H1 (cell line): ENCODE measurements at regions not wholly inside any gene's neighbourhood (a gene's known extent, or its start where the extent isn't known, plus 50 kb on each side); places are given as distances from the start of the nearest gene placed in this dataset.

Source experiments
- BACH1 ChIP-seq: IDR thresholded peaks from 2 replicates; pipeline ENCODE4 v1.6.1; 2012; ENCODE audit warnings: low read length, improper control_type of control experiment
- BRCA1 ChIP-seq: IDR thresholded peaks from 2 replicates; pipeline ENCODE4 v1.6.1; 2012; ENCODE audit warnings: low read depth, low read length, improper control_type of control experiment
- EZH2 ChIP-seq: fragments of 200-600 bp; sonication (generic); IDR thresholded peaks from 2 replicates; pipeline ENCODE4 v1.7.1; 2012; ENCODE audit warnings: low read depth, mild to moderate bottlenecking, moderate library complexity, low read length, inconsistent platforms; ENCODE audit not compliant: severe bottlenecking
- JUN ChIP-seq: IDR thresholded peaks from 2 replicates; pipeline ENCODE4 v1.6.1; 2011; ENCODE audit warnings: low read depth, mild to moderate bottlenecking, improper control_type of control experiment, low read length
- KDM5A ChIP-seq: fragments of 200-600 bp; IDR thresholded peaks from 2 replicates; pipeline ENCODE4 v1.7.1; 2012; ENCODE audit warnings: mild to moderate bottlenecking, low read length, inconsistent platforms, mixed read lengths
- POLR2AphosphoS5 ChIP-seq: IDR thresholded peaks from 2 replicates; pipeline ENCODE4 v1.6.1; 2011; ENCODE audit warnings: low read depth, low read length
- SP1 ChIP-seq: IDR thresholded peaks from 2 replicates; pipeline ENCODE4 v1.6.1; 2011; ENCODE audit warnings: low read depth, low read length
- TEAD4 ChIP-seq: IDR thresholded peaks from 2 replicates; pipeline ENCODE4 v1.6.1; 2012; ENCODE audit warnings: low read depth, low read length, inconsistent platforms, mixed read lengths
- ZNF274 ChIP-seq: IDR thresholded peaks from 2 replicates; pipeline ENCODE4 v1.7.0; 2012; ENCODE audit warnings: low read length, borderline replicate concordance; ENCODE audit errors: extremely low read depth
- TF ChIP-seq, protein P1 (sequence below), 3 experiments: IDR thresholded peaks; 1 replicate in 2 of 3; 2 replicates in 1 of 3; pipeline versions ENCODE4 v1.5.1 to v1.6.1; 2011; ENCODE audit warnings: low read length in 3 of 3, mild to moderate bottlenecking in 3 of 3, inconsistent platforms in 2 of 3, low read depth in 1 of 3, moderate library complexity in 1 of 3; ENCODE audit not compliant: insufficient read depth in 1 of 3; ENCODE audit errors: control extremely low read depth in 1 of 3
- TF ChIP-seq, protein P2 (sequence below): IDR thresholded peaks from 2 replicates; pipeline ENCODE4 v1.6.1; 2012; ENCODE audit warnings: inconsistent platforms

DNA sequence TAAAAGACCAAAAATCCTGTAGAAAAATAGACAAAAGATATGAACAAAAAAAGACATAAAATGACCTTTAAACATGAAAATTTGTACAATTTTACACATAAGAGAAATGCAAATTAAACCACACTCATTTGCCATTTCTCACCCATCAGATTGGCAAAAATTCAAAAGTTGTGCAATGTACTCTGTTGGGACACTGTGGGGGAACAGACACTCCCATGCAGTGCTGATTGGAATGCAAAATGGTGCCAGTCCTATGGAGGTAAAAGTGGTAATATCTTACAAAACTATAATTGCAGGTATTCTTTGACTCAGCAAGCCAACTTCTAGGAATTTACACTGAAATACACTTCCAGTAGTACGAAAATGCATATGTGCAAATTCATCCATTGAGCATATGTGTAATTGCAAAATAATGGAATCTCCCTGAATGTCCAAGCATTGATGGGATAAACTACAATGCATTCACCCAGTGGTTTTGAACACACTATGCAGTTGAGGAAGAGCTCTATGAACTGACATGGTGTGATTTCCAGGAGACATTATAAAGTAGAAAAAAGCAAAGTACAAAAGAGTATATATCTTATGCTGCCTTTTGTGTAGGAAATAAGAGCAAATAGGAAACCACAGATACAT is 201.8 kb upstream of the ZNF521 start:
- TF ChIP-seq JUN (no peak), BRCA1 (no peak), BACH1 (no peak), ZNF274 (no peak), KDM5A (no peak), TEAD4 (no peak), EZH2 (no peak), SP1 (no peak), POLR2AphosphoS5 (no peak)
- TF ChIP-seq, protein P1, sequence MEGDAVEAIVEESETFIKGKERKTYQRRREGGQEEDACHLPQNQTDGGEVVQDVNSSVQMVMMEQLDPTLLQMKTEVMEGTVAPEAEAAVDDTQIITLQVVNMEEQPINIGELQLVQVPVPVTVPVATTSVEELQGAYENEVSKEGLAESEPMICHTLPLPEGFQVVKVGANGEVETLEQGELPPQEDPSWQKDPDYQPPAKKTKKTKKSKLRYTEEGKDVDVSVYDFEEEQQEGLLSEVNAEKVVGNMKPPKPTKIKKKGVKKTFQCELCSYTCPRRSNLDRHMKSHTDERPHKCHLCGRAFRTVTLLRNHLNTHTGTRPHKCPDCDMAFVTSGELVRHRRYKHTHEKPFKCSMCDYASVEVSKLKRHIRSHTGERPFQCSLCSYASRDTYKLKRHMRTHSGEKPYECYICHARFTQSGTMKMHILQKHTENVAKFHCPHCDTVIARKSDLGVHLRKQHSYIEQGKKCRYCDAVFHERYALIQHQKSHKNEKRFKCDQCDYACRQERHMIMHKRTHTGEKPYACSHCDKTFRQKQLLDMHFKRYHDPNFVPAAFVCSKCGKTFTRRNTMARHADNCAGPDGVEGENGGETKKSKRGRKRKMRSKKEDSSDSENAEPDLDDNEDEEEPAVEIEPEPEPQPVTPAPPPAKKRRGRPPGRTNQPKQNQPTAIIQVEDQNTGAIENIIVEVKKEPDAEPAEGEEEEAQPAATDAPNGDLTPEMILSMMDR (IDR thresholded peaks at IDR 0.05; ENCODE audit: control extremely low read depth in 1 of 3, insufficient read depth in 1 of 3, low read depth in 1 of 3, low read length in 3 of 3), result no peak
- TF ChIP-seq, protein P2, sequence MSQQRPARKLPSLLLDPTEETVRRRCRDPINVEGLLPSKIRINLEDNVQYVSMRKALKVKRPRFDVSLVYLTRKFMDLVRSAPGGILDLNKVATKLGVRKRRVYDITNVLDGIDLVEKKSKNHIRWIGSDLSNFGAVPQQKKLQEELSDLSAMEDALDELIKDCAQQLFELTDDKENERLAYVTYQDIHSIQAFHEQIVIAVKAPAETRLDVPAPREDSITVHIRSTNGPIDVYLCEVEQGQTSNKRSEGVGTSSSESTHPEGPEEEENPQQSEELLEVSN, result no peak
